Effector memory CD8-positive, alpha-beta T cell (primary cell): ENCODE measurements at regions not wholly inside any gene's neighbourhood (a gene's known extent, or its start where the extent isn't known, plus 50 kb on each side); places are given as distances from the start of the nearest gene placed in this dataset.

Source experiments
- ATAC-seq: fragments of 150-1000 bp; cut with Tn5 transposase; replicated peaks from 2 replicates; pipeline ENCODE4 v1.10.0; 2021; ENCODE audit warnings: mild to moderate bottlenecking, moderate library complexity
- DNase-seq, 3 experiments: peaks; one replicate each; pipeline ENCODE4 v3.0.0; 2021
- H3K27ac Mint-ChIP-seq, 2 donors: one replicate each; pipeline ENCODE4 v1.8.0; 2022; ENCODE audit warnings: mild to moderate bottlenecking in 2 of 2, mixed read lengths in 2 of 2, moderate library complexity in 2 of 2
- H3K27me3 Mint-ChIP-seq, 2 donors: one replicate each; pipeline ENCODE4 v1.8.0; 2022; ENCODE audit warnings: mixed read lengths in 2 of 2
- H3K36me3 Mint-ChIP-seq: one replicate; pipeline ENCODE4 v1.8.0; 2022; ENCODE audit warnings: mild to moderate bottlenecking, moderate library complexity, mixed read lengths; ENCODE audit not compliant: insufficient read depth
- H3K4me1 Mint-ChIP-seq, 2 donors: one replicate each; pipeline ENCODE4 v1.8.0; 2022; ENCODE audit warnings: low read depth in 2 of 2, mixed read lengths in 2 of 2
- H3K4me3 Mint-ChIP-seq, 2 donors: one replicate each; pipeline ENCODE4 v1.8.0; 2022; ENCODE audit warnings: mild to moderate bottlenecking in 2 of 2, mixed read lengths in 2 of 2, moderate library complexity in 2 of 2
- H3K9me3 Mint-ChIP-seq, 2 donors: one replicate each; pipeline ENCODE4 v1.8.0; 2022; ENCODE audit warnings: mixed read lengths in 2 of 2

DNA sequence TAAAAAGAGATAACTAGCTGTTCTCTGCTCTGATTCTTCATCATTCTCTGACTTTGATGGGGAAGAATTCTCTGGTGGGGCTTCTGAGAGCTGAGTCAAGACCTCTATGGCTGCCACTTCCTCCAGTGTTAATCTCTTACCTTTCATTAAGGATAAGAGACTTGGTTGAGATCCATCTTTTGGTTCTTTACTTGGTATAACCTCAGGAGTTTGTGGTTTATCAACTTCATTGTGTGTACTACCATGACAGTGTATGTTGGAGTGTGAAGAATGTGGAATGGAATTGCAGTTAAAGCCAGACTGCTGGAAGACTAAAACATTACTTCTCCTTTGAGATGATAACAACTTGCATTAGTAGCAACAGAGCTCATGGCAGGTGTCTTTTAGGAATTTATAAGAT, 222.0 kb downstream of the SLITRK5 start:
- Mint-ChIP-seq H3K4me1 (no peaks in the 10 kb centered on the region), H3K9me3 (peaks cover 0 to 1% of the 10 kb centered on the region in 2 donors), H3K27ac (no peak overlapping the region), H3K36me3 (no peaks in the 10 kb centered on the region), H3K27me3 (no peaks in the 10 kb centered on the region), H3K4me3 (no peak overlapping the region)
- DNase-seq (no peak), ATAC-seq (no peak)

DNA sequence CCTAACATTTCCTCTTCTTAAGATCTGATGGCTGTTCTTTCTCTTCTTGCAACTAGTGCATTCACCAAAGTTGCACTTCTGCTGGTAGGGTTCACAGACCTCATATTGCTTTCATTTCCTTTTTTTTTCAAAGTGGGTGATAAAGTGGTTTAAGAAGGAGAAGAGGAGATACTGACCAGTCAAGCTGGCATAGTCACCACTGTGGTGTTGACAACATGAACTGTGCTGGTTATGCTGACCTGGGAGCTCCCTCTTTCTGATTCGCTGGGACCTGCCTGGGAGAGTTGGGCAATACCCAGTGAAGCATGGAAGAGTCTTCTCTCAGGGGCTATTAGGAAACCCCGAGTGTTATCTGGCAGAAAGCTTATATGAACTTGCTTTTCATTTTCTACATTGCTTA, 222.9 kb downstream of the SLITRK5 start:
- ATAC-seq, result no peak

DNA sequence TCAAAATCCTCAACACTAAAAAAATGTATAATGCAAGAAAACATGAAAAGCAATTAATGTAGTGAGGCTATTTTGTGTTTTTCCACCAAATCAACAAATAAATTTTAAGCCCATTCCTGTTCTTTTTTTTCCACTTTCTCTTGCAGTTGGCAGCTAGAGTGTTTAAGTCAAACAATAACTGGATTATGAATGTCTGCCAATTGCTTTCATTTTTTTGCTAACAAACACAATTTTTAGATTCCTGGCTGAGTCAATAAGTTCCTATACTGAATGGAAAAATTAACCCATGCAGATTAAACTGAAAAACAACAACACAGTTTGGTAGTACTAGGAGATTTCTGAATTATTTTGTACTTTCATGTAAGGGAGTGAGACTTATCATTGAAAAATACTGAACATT, 232.4 kb downstream of the SLITRK5 start:
- H3K27me3 Mint-ChIP-seq, result no peaks in the 10 kb centered on the region
- H3K4me1 Mint-ChIP-seq, result no peaks in the 10 kb centered on the region
- ATAC-seq, result no peak
- no peak for DNase-seq
- H3K27ac Mint-ChIP-seq, result no peak overlapping the region
- H3K9me3 Mint-ChIP-seq, result peaks cover 0 to 3% of the 10 kb centered on the region in 2 donors
- peaks cover 3% of the 10 kb centered on the region for H3K36me3 Mint-ChIP-seq
- no peak overlapping the region for H3K4me3 Mint-ChIP-seq

More for the DNA sequence above, 222.9 kb downstream of the SLITRK5 start:
- Mint-ChIP-seq H3K4me3 (no peak overlapping the region), H3K27ac (no peak overlapping the region), H3K9me3 (peaks cover 0 to 1% of the 10 kb centered on the region in 2 donors), H3K4me1 (no peaks in the 10 kb centered on the region), H3K27me3 (no peaks in the 10 kb centered on the region), H3K36me3 (no peaks in the 10 kb centered on the region)
- no peak for DNase-seq

DNA sequence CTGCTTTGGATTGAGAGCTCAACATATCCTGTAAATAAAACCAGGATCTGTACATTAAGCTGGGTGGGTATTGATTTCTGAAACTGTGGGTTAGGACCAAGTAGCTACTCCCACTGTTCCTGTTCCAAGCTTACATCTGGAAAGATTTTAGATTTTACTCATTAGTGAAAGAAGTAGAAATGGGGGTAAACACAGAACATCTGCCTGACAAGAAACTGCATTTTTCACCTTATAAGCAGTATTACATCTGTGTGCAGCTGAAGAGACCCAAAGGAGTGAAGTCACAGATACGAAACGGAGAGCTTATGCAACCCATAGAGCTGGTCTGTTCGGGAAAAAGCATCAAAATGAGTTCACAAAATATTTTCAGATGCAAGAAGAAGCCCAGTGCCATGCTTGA, 235.2 kb downstream of the SLITRK5 start:
- H3K4me1 Mint-ChIP-seq, result no peaks in the 10 kb centered on the region
- ATAC-seq (no peak), DNase-seq (no peak)
- peaks cover 3% of the 10 kb centered on the region for H3K36me3 Mint-ChIP-seq
- no peak overlapping the region for H3K27ac Mint-ChIP-seq
- H3K4me3 Mint-ChIP-seq, result no peak overlapping the region
- no peaks in the 10 kb centered on the region for H3K27me3 Mint-ChIP-seq
- peaks cover 0 to 4% of the 10 kb centered on the region in 2 donors for H3K9me3 Mint-ChIP-seq

DNA sequence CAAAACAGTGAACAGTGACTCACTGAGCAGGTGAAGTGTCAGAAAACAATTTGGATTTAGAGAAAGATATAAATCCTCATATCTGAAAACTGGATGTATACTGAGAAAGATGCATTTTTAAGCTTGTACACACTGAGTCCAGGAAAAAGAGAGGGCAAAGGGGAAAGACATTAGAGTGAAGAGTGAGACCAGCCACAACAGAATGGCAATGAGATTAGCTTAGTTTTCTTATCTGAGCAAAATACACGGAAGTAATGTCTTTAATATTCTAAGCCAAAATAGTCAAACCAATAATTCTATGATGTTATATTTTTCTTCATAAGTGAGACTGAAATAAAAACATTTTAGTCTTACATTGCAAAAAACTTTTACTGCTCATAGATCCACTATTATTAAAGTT, 236.0 kb downstream of the SLITRK5 start:
- DNase-seq, result no peak
- Mint-ChIP-seq H3K27ac (no peak overlapping the region), H3K36me3 (peaks cover 3% of the 10 kb centered on the region), H3K27me3 (no peaks in the 10 kb centered on the region), H3K9me3 (peaks cover 0 to 6% of the 10 kb centered on the region in 2 donors), H3K4me1 (no peaks in the 10 kb centered on the region), H3K4me3 (no peak overlapping the region)
- ATAC-seq, result no peak

DNA sequence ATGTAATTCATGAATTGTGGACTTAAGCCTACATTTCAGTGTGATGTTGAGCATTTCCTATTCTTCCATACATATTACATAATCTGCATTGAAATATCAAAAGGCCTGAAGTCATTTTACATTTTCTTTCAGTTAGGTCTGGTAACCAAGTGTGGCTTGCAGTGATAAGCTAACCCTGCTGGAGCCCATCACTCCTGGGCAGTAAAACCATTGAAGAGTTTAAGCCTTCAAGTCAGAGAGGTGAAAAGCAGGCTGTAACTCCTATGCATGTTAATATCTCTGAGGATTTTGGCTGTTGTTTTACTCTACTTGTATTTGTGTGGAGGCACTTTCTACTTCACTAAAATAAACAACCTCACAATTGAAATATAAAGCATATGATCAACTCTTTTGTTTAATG, 248.8 kb downstream of the SLITRK5 start:
- Mint-ChIP-seq H3K4me3 (no peak overlapping the region), H3K9me3 (peaks cover 13 to 16% of the 10 kb centered on the region in 2 donors), H3K36me3 (peaks cover 3% of the 10 kb centered on the region), H3K27ac (no peak overlapping the region), H3K4me1 (no peaks in the 10 kb centered on the region), H3K27me3 (no peaks in the 10 kb centered on the region)
- DNase-seq (no peak), ATAC-seq (no peak)

DNA sequence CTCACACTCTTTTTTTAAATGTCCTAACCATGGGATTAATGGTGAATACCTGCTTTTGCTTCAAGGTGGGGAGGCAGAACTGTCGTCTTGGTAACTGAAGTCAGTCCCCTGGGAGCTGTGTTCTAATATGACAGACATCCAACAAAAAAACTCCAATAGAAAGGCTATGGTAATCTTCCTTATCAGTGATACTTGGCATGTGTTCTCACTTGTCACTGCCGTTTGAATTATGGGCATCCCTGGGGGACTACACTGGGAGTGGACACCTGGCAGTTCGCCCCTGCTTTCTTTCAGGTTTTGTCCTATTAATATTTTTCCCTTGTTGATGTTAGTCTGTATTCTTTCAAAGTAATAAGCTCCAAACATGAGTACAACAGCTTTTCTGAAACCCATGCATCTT, 252.6 kb downstream of the SLITRK5 start:
- H3K4me1 Mint-ChIP-seq, result no peaks in the 10 kb centered on the region
- peaks cover 3% of the 10 kb centered on the region for H3K36me3 Mint-ChIP-seq
- H3K27me3 Mint-ChIP-seq, result no peaks in the 10 kb centered on the region
- no peak for DNase-seq
- no peak overlapping the region for H3K4me3 Mint-ChIP-seq
- H3K9me3 Mint-ChIP-seq, result peaks cover 14 to 17% of the 10 kb centered on the region in 2 donors
- no peak for ATAC-seq
- no peak overlapping the region for H3K27ac Mint-ChIP-seq

DNA sequence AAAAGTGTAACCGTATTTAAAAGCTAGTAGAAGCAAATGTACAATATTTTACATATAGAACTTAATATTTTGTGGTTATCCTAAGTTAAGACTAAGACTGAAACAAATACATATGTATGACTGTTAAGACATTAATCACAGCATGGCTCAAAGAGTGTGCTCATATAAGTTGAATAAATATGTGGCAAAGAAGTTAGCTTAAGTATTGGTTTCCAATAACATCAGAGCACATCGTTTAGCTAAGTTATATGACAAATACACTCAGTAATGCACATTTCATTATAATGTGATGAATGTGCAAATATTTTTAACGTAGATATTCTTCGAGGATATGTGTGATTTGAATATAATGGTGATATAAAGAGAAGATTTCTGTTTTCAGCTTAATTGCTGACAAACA, 253.8 kb downstream of the SLITRK5 start:
- H3K9me3 Mint-ChIP-seq, result peaks cover 9 to 15% of the 10 kb centered on the region in 2 donors
- no peaks in the 10 kb centered on the region for H3K4me1 Mint-ChIP-seq

DNA sequence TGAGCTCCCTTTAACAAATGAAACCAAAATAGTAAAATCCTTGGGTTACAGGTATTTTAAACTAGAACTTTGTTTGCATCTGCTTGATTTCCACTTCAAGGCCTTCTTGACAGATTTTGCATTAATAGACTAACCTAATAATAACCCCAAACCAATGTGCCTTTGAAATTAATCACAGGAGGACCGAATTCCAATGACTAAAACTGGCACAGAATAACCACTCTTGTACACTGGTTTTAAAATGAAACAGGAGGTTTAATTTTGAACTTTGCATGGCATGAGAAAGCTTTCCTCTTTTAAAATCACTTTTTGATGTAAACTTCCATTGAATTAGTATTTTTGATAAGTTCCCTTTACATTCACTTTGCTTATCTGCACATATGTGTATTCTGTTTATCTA, 269.6 kb downstream of the SLITRK5 start:
- no peaks in the 10 kb centered on the region for H3K27me3 Mint-ChIP-seq
- DNase-seq, result no peak

More for the DNA sequence above, 253.8 kb downstream of the SLITRK5 start:
- no peak overlapping the region for H3K4me3 Mint-ChIP-seq
- H3K27ac Mint-ChIP-seq, result no peak overlapping the region
- no peak for DNase-seq
- H3K27me3 Mint-ChIP-seq, result no peaks in the 10 kb centered on the region
- no peak for ATAC-seq
- H3K36me3 Mint-ChIP-seq, result peaks cover 3% of the 10 kb centered on the region

DNA sequence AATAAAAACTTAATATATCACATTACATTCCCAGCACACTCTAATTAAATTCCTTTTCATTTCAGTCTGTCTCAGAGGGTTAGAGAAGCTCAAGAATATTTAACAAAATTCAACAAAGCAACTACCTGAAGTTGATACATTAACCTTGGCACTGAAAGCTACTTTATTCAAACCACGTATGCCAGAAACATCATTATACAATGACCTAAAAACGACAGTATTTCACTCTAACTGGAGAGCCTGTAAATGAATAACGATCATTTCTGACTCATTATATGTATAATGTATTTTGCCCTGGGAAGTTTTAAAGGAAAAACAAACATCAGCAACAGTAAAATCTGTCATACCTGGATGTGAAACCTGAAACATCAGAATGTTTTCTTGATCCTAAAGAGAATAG, 270.1 kb downstream of the SLITRK5 start:
- Mint-ChIP-seq H3K4me3 (no peak overlapping the region), H3K9me3 (peaks cover 0 to 5% of the 10 kb centered on the region in 2 donors), H3K27me3 (no peaks in the 10 kb centered on the region), H3K36me3 (no peaks in the 10 kb centered on the region), H3K27ac (no peak overlapping the region), H3K4me1 (no peaks in the 10 kb centered on the region)
- ATAC-seq, result no peak
- no peak for DNase-seq

More for the DNA sequence above, 269.6 kb downstream of the SLITRK5 start:
- Mint-ChIP-seq H3K9me3 (peaks cover 0 to 5% of the 10 kb centered on the region in 2 donors), H3K36me3 (no peaks in the 10 kb centered on the region), H3K4me3 (no peak overlapping the region), H3K4me1 (no peaks in the 10 kb centered on the region), H3K27ac (no peak overlapping the region)
- ATAC-seq, result no peak

DNA sequence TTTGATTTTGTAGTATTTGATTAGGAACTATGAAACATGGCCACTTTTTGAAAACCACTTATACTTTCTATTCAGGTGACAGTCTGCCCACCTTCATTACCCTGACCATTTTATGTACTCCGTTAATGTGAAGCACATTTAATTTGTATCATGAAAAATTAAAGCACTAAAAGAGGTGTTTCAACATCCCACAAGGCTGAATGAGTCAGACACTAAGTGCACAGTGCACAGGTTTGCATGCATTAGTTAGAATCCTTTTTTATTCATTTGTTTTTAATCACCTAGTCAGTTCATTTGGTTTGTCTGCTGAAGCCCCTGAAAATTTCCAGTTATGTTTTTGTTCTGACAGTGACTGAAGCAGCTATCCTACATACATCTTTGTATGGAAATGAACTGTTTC, 271.0 kb downstream of the SLITRK5 start:
- Mint-ChIP-seq H3K27ac (no peak overlapping the region), H3K27me3 (no peaks in the 10 kb centered on the region), H3K4me1 (no peaks in the 10 kb centered on the region), H3K4me3 (no peak overlapping the region), H3K9me3 (peaks cover 0 to 5% of the 10 kb centered on the region in 2 donors), H3K36me3 (no peaks in the 10 kb centered on the region)
- ATAC-seq (no peak), DNase-seq (no peak)

DNA sequence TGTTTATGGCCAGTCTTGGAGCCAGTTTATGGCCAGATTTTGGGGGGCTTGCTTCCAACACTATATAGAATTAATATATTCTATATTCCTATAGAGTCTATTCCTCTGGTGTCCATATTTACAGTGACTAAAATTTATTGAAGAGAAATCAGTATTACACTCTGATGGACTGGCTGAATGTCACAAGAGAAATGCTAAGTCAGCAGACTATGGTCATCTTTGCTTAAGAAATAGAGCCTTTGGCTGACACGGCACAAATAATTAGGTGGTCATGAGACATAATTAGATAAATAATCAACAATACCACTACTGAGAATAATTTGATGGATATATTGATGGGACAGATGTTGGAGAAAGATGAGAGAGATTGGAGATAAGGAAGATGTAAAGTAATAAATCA, 272.9 kb downstream of the SLITRK5 start:
- no peaks in the 10 kb centered on the region for H3K27me3 Mint-ChIP-seq
- no peak for DNase-seq
- H3K27ac Mint-ChIP-seq, result no peak overlapping the region
- H3K36me3 Mint-ChIP-seq, result no peaks in the 10 kb centered on the region
- no peak for ATAC-seq
- no peaks in the 10 kb centered on the region for H3K4me1 Mint-ChIP-seq
- no peak overlapping the region for H3K4me3 Mint-ChIP-seq
- H3K9me3 Mint-ChIP-seq, result peaks cover 0 to 5% of the 10 kb centered on the region in 2 donors

DNA sequence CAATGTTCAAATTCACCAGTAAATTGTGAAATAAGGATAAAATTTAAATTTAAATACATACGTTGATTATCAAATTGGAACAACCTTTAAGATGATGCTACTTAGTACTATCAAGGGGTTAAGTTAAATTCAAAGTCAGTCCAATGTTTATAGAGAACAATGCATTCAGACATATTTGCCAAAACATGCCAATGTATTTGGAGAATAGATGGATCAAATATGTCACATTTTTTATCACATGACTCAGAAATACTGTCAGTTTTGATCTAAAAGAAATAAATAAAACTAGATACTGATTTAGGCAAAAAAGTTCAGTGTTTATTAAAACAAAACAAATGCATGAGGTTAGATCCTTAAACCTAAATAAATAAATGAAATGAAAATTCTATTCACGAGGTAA, 281.2 kb downstream of the SLITRK5 start:
- H3K4me3 Mint-ChIP-seq, result no peak overlapping the region
- H3K27ac Mint-ChIP-seq, result no peak overlapping the region
- H3K9me3 Mint-ChIP-seq, result no peaks in the 10 kb centered on the region
- no peak for DNase-seq
- no peaks in the 10 kb centered on the region for H3K36me3 Mint-ChIP-seq
- no peaks in the 10 kb centered on the region for H3K27me3 Mint-ChIP-seq
- no peaks in the 10 kb centered on the region for H3K4me1 Mint-ChIP-seq
- no peak for ATAC-seq

DNA sequence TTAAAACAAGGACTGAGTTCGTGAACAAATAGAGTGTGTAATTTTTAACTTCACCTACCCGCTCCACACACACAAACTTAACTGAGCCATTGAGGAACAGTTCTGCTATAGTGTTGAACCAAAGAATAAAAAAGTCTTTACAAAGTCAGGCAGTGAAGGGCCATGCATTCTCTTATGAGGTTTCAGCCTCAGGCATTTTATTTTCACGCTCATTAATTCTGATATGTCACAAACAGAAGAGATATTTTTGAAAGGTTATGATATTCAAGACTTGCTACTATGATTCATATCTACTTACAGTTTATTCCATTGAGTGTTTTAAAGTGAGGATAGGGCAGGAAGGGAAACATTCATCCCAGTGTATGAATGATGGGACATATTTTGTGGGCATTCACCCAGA, 282.2 kb downstream of the SLITRK5 start:
- Mint-ChIP-seq H3K4me3 (no peak overlapping the region), H3K4me1 (no peaks in the 10 kb centered on the region), H3K9me3 (no peaks in the 10 kb centered on the region)

DNA sequence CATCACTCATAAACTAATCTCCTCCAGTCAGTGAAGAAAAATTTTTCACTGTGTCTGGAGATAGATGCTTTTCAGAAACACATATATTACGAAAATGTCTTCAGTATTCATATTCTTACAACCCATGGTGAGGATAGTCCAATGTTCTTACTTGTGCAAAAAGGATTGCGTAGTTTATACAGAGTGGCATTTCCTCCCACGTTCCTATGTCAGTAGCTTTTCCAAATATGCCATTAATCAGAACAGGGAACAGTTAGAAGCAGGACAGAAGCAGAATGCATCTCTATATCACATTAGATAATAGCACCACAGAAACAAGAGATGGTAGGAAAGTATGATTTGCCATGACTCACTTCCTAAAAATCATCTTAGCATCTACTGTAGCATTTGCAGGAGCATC, 282.9 kb downstream of the SLITRK5 start:
- Mint-ChIP-seq H3K27me3 (no peaks in the 10 kb centered on the region), H3K4me3 (no peak overlapping the region), H3K4me1 (no peaks in the 10 kb centered on the region), H3K9me3 (no peaks in the 10 kb centered on the region), H3K27ac (no peak overlapping the region), H3K36me3 (no peaks in the 10 kb centered on the region)
- DNase-seq (no peak), ATAC-seq (no peak)

More for the DNA sequence above, 282.2 kb downstream of the SLITRK5 start:
- no peak for DNase-seq
- Mint-ChIP-seq H3K36me3 (no peaks in the 10 kb centered on the region), H3K27me3 (no peaks in the 10 kb centered on the region), H3K27ac (no peak overlapping the region)
- ATAC-seq, result no peak
